ENCODE measurements at regions not wholly inside any gene's neighbourhood (a gene's known extent, or its start where the extent isn't known, plus 50 kb on each side); places are given as distances from the start of the nearest gene placed in this dataset.

DNA sequence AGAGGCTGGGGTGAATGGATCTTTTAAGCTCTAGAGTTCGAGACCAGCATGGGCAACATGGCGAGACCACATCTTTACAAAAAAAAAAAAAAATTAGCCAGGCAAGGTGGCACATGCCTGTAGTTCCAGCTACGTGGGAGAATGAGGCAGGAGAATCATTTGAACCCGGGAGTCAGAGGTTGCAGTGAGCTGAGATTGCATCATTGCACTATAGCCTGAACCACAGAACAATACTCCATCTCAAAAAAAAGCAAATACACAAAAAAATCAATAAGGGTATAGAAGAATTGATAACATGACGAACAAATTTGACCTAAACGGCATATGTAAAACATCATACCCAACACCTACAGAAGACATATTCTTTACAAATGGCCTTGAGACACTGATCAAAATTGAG is 668.4 kb downstream of the MECOM start:
- H3K27ac Mint-ChIP-seq, result no peak overlapping the region
- intact Hi-C loops (cut with micrococcal nuclease), result no loop called here

GRCh38 chr3:168991803-168992202 is 671.7 kb downstream of the MECOM start:
- Mint-ChIP-seq H3K9me3 (no peaks in the 10 kb centered on the region), H3K36me3 (no peaks in the 10 kb centered on the region), H3K4me3 (no peak overlapping the region), H3K27ac (no peak overlapping the region), H3K4me1 (ENCODE audit: low read depth) (no peaks in the 10 kb centered on the region), H3K27me3 (no peaks in the 10 kb centered on the region)
- intact Hi-C loops (cut with micrococcal nuclease), result no loop called here
- ChIA-PET POLR2A (no interaction called here), CTCF (no interaction called here)
- no peak for DNase-seq

More for the DNA sequence above, 668.4 kb downstream of the MECOM start:
- ChIA-PET POLR2A (no interaction called here), CTCF (no interaction called here)
- Mint-ChIP-seq H3K36me3 (no peaks in the 10 kb centered on the region), H3K4me1 (ENCODE audit: low read depth) (no peaks in the 10 kb centered on the region), H3K9me3 (no peaks in the 10 kb centered on the region), H3K4me3 (no peak overlapping the region), H3K27me3 (no peaks in the 10 kb centered on the region)
- no peak for DNase-seq

DNA sequence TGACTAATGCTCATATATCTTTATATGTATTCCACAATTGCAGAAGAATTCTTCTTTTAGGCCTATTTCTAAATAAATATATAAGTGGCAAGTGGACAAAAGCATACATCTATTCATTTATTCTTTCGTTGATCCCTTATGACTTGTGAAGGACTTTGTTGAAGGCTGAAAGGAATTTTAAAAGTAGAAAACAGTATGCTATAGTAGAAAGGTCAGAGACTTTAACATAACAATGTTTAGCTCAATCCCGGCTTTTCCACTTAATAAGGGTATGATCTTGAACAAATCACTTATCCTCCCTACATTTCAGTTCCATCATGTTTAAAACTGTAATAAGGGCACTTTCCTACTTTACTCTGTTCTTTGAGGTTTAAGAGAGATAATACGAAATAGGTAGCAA is 672.9 kb downstream of the MECOM start:
- POLR2A ChIA-PET, result no interaction called here
- H3K4me1 Mint-ChIP-seq (ENCODE audit: low read depth), result no peaks in the 10 kb centered on the region

DNA sequence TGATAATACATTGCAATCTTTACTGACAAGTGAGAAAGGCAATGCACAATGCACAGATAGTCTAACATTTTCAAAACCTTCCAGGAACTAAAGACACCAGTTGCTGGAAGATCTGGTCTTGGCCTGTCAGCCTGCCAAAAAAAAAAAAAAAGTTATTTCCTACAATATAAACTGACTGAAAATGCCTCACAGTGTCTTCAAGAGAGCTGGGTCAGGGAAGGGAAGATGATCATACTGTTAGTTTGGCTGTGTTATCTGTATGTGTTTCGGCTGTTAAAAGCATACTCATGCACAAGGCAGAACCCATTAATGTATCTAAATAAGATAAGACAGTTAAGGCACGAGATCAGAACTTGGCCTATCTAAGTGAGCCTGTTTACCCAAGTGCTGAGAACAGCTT is 673.4 kb downstream of the MECOM start:
- no peak for DNase-seq
- no peak overlapping the region for H3K4me3 Mint-ChIP-seq
- no peaks in the 10 kb centered on the region for H3K9me3 Mint-ChIP-seq
- POLR2A ChIA-PET, result no interaction called here
- no peaks in the 10 kb centered on the region for H3K4me1 Mint-ChIP-seq (ENCODE audit: low read depth)
- no peaks in the 10 kb centered on the region for H3K27me3 Mint-ChIP-seq
- no peak overlapping the region for H3K27ac Mint-ChIP-seq
- intact Hi-C loops (cut with micrococcal nuclease), result no loop called here
- CTCF ChIA-PET, result interaction anchor here (0.6 kb wide), 1 partner anchor 51 kb away, joined by 3 read pairs; no protein-coding TSS in a partner anchor
- no peaks in the 10 kb centered on the region for H3K36me3 Mint-ChIP-seq

More for the DNA sequence above, 672.9 kb downstream of the MECOM start:
- Mint-ChIP-seq H3K27ac (no peak overlapping the region), H3K36me3 (no peaks in the 10 kb centered on the region), H3K27me3 (no peaks in the 10 kb centered on the region), H3K9me3 (no peaks in the 10 kb centered on the region), H3K4me3 (no peak overlapping the region)
- CTCF ChIA-PET, result interaction anchor here (0.6 kb wide), 1 partner anchor 51 kb away, joined by 3 read pairs; no protein-coding TSS in a partner anchor
- DNase-seq, result no peak
- intact Hi-C loops (cut with micrococcal nuclease), result no loop called here

- Mint-ChIP-seq H3K4me1 (ENCODE audit: low read depth) (no peaks in the 10 kb centered on the region), H3K27me3 (no peaks in the 10 kb centered on the region), H3K4me3 (no peak overlapping the region), H3K27ac (no peak overlapping the region), H3K9me3 (no peaks in the 10 kb centered on the region), H3K36me3 (no peaks in the 10 kb centered on the region)
- no peak for DNase-seq
- intact Hi-C loops (cut with micrococcal nuclease), result no loop called here
- ChIA-PET POLR2A (no interaction called here), CTCF (no interaction called here)
These were observed 674.1 kb downstream of the MECOM start for GRCh38 chr3:168989396-168989795.

GRCh38 chr3:168988853-168989252 is 674.7 kb downstream of the MECOM start:
- Mint-ChIP-seq H3K27ac (no peak overlapping the region), H3K4me1 (ENCODE audit: low read depth) (no peaks in the 10 kb centered on the region), H3K4me3 (no peak overlapping the region), H3K27me3 (no peaks in the 10 kb centered on the region), H3K36me3 (no peaks in the 10 kb centered on the region), H3K9me3 (no peaks in the 10 kb centered on the region)
- intact Hi-C loops (cut with micrococcal nuclease), result no loop called here
- ChIA-PET POLR2A (no interaction called here), CTCF (no interaction called here)
- no peak for DNase-seq

GRCh38 chr3:168984872-168985271 is 678.6 kb downstream of the MECOM start:
- CTCF ChIA-PET, result no interaction called here

GRCh38 chr3:168983046-168983445 is 680.5 kb downstream of the MECOM start:
- Mint-ChIP-seq H3K27me3 (no peaks in the 10 kb centered on the region), H3K4me1 (ENCODE audit: low read depth) (no peaks in the 10 kb centered on the region), H3K36me3 (no peaks in the 10 kb centered on the region), H3K9me3 (no peaks in the 10 kb centered on the region), H3K27ac (no peak overlapping the region), H3K4me3 (no peak overlapping the region)
- CTCF ChIA-PET, result no interaction called here
- no peak for DNase-seq
- intact Hi-C loops (cut with micrococcal nuclease), result no loop called here
- POLR2A ChIA-PET, result no interaction called here

More at GRCh38 chr3:168984872-168985271, 678.6 kb downstream of the MECOM start:
- Mint-ChIP-seq H3K36me3 (no peaks in the 10 kb centered on the region), H3K27ac (no peak overlapping the region), H3K4me3 (no peak overlapping the region), H3K4me1 (ENCODE audit: low read depth) (no peaks in the 10 kb centered on the region), H3K9me3 (no peaks in the 10 kb centered on the region), H3K27me3 (no peaks in the 10 kb centered on the region)
- POLR2A ChIA-PET, result no interaction called here
- DNase-seq, result no peak
- intact Hi-C loops (cut with micrococcal nuclease), result no loop called here

DNA sequence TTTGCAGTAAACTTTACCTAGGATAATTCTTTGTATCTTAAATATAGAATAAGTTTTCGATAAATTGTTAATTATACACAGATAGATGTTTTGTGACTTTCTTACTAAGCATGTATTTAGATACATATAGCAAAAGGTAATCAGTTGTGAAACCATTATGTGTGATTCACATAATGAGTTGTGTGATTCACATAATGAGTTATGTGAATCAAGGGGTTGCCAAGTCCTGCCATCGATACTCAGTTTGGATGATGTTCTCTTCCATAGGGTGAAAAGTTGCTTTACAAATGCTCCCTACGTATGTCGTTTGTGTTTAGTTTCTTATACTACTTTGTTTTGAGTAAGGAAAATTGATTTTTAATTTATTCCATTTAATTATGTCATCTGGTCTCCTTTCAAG is 682.1 kb downstream of the MECOM start:
- Mint-ChIP-seq H3K36me3 (no peaks in the 10 kb centered on the region), H3K9me3 (no peaks in the 10 kb centered on the region), H3K4me1 (ENCODE audit: low read depth) (no peaks in the 10 kb centered on the region), H3K4me3 (no peak overlapping the region), H3K27me3 (no peaks in the 10 kb centered on the region), H3K27ac (no peak overlapping the region)
- ChIA-PET CTCF (no interaction called here), POLR2A (no interaction called here)
- no peak for DNase-seq
- intact Hi-C loops (cut with micrococcal nuclease), result no loop called here

DNA sequence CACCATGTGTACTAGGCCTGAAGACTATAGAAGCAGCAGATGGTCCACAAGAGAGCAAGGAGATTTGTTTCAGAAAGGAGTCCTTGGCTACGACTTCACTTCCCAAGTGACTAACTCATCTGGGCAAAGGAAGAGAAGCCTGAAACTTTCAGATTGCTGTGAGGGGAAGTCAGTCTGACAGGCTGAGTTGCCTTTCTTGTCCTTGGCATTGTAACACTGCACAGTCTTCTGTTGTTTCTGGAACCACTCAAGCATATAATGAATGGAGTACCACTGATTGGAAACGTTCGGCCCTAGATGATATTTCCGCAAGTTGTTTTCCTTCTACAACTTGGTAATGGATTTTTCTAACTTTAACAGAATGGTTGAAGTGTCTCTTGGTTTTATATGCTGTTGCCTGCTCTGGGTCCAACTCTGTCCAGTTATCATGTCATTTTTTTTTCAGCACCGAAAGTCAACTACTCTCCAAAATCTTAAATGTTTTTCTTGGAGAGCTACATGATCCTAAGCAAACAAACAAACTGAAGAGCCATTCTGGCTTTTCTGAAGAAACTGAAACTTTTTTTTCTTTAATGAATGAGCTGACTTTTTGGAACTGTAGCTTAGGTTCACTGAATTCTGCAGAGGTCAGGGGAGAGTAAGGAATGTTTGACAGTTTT is 685.7 kb downstream of the MECOM start:
- no peaks in the 10 kb centered on the region for H3K9me3 Mint-ChIP-seq
- ChIA-PET POLR2A (no interaction called here), CTCF (no interaction called here)
- no peak for DNase-seq
- H3K27ac Mint-ChIP-seq, result no peak overlapping the region
- no peaks in the 10 kb centered on the region for H3K4me1 Mint-ChIP-seq (ENCODE audit: low read depth)
- intact Hi-C loops (cut with micrococcal nuclease), result no loop called here
- no peak overlapping the region for H3K4me3 Mint-ChIP-seq
- H3K27me3 Mint-ChIP-seq, result no peaks in the 10 kb centered on the region
- no peaks in the 10 kb centered on the region for H3K36me3 Mint-ChIP-seq

- no peaks in the 10 kb centered on the region for H3K9me3 Mint-ChIP-seq
- H3K36me3 Mint-ChIP-seq, result no peaks in the 10 kb centered on the region
- no peak overlapping the region for H3K4me3 Mint-ChIP-seq
- intact Hi-C loops (cut with micrococcal nuclease), result no loop called here
- no peak for DNase-seq
- ChIA-PET CTCF (no interaction called here), POLR2A (no interaction called here)
- H3K27me3 Mint-ChIP-seq, result no peaks in the 10 kb centered on the region
- H3K4me1 Mint-ChIP-seq (ENCODE audit: low read depth), result no peaks in the 10 kb centered on the region
- H3K27ac Mint-ChIP-seq, result no peak overlapping the region
These were observed 686.5 kb downstream of the MECOM start for GRCh38 chr3:168976969-168977368.

GRCh38 chr3:168975576-168975975 is 687.9 kb downstream of the MECOM start:
- Mint-ChIP-seq H3K4me1 (ENCODE audit: low read depth) (no peaks in the 10 kb centered on the region), H3K27me3 (no peaks in the 10 kb centered on the region), H3K4me3 (no peak overlapping the region), H3K9me3 (no peaks in the 10 kb centered on the region), H3K27ac (no peak overlapping the region), H3K36me3 (no peaks in the 10 kb centered on the region)
- POLR2A ChIA-PET, result no interaction called here
- intact Hi-C loops (cut with micrococcal nuclease), result no loop called here
- no peak for DNase-seq
- CTCF ChIA-PET, result no interaction called here

DNA sequence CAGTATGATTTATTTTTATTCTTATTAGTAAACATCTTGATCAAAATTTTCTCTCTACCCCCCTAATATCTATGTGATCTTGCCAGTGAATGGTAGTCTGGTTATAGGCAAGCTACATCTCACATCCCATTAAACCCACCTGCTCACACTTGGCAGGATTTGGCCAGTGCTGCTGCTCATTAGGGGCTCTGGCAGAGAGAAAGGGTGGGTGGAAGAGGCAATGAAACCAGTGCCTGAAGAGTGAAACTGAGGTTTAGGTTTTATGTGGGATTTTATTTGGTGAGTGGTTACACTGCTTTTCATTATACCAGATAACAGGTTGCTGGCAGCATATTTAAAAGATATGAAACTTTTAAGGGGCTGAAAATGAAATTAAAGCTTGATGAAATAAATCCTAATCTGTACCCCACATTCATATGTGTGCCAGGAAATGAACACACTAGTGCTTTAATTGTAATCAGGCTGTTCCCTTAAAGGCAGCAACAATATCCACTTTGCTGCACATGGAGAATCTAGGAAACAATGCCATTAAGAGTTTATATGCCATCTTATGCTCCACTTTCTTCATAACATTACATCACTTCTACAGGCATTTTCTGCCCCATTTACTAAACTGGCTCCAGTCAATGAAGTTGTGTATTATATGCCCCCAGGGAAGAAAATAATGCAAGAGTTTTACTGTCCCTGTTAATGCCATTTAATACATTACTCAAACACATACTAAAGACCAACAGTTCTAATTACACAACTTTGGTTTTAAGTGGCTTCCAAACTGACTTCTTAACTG is 688.7 kb downstream of the MECOM start:
- Mint-ChIP-seq H3K9me3 (no peaks in the 10 kb centered on the region), H3K36me3 (no peaks in the 10 kb centered on the region), H3K4me3 (no peak overlapping the region), H3K27me3 (no peaks in the 10 kb centered on the region), H3K27ac (no peak overlapping the region), H3K4me1 (ENCODE audit: low read depth) (no peaks in the 10 kb centered on the region)
- no peak for DNase-seq
- intact Hi-C loops (cut with micrococcal nuclease), result no loop called here
- POLR2A ChIA-PET, result no interaction called here
- CTCF ChIA-PET, result no interaction called here

Measured in activated CD4-positive, alpha-beta memory T cell treated with anti-CD3 and anti-CD28 coated beads for 36 hours (primary cell).